Mucosa of descending colon (tissue), 3 donors: ENCODE measurements at regions not wholly inside any gene's neighbourhood (a gene's known extent, or its start where the extent isn't known, plus 50 kb on each side); places are given as distances from the start of the nearest gene placed in this dataset.

Experiments
- ATAC-seq: fragments of 200-7000 bp; cut with Tn5 transposase; one replicate; pipeline ENCODE4 v1.9.1; 2020; ENCODE audit warnings: mild to moderate bottlenecking, moderate library complexity
- DNase-seq, 3 donors: peaks; one replicate each; pipeline ENCODE4 v3.0.0-alpha.2; 2020
- H3K36me3 ChIP-seq: fragments of 200-600 bp; one replicate; pipeline ENCODE4 v1.8.0; 2021; ENCODE audit warnings: low read depth, mild to moderate bottlenecking
- H3K4me1 ChIP-seq: fragments of 200-600 bp; one replicate; pipeline ENCODE4 v1.8.0; 2021; ENCODE audit warnings: low read depth, mild to moderate bottlenecking
- H3K4me3 ChIP-seq: fragments of 200-600 bp; one replicate; pipeline ENCODE4 v1.8.0; 2021; ENCODE audit warnings: mild to moderate bottlenecking
- H3K9me3 ChIP-seq: fragments of 200-600 bp; one replicate; pipeline ENCODE4 v1.8.0; 2021; ENCODE audit warnings: mild to moderate bottlenecking
- intact Hi-C, 2 donors: fragments of 100-400 bp; cut with DNase I in 1 of 2; cut with micrococcal nuclease in 1 of 2; formaldehyde crosslinking; loops; one replicate each; pipeline versions ENCODE4 v1.11.0 to v1.11.1; 2022; cut with DNase I, micrococcal nuclease
- TF ChIP-seq, protein P1 (sequence below): fragments of 200-600 bp; IDR thresholded peaks from one replicate; pipeline ENCODE4 v1.8.0; 2022; ENCODE audit warnings: antibody characterized with exemption, mild to moderate bottlenecking
- donor health status: DM: no; HTN: no; CAD: no; lungs with moderate emphysema.
- donor health status: DM: no; HTN: no; CAD: no.
- donor health status: DM: no; HTN: yes; CAD: no.

DNA sequence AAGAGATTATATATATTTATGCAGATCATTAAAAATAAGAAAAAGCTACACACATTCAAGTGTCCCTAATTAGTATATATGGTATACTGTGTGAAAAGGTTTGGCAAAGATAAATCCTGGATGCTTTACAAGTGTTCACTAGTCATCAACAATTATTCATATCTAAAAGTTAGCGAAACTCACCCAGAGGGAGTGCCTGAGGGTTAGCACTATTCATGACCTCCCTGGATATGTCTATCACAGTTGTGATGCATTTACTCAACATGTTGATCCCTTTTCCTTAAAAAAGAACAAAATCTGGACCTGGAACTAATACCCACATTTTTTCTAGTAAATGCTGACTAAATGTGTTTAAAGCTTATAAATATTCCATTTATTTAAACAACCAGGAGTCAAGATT lies 273.0 kb upstream of the SMC2 start:
- no peak overlapping the region for H3K4me3 ChIP-seq
- no peak for DNase-seq
- TF ChIP-seq, protein P1, sequence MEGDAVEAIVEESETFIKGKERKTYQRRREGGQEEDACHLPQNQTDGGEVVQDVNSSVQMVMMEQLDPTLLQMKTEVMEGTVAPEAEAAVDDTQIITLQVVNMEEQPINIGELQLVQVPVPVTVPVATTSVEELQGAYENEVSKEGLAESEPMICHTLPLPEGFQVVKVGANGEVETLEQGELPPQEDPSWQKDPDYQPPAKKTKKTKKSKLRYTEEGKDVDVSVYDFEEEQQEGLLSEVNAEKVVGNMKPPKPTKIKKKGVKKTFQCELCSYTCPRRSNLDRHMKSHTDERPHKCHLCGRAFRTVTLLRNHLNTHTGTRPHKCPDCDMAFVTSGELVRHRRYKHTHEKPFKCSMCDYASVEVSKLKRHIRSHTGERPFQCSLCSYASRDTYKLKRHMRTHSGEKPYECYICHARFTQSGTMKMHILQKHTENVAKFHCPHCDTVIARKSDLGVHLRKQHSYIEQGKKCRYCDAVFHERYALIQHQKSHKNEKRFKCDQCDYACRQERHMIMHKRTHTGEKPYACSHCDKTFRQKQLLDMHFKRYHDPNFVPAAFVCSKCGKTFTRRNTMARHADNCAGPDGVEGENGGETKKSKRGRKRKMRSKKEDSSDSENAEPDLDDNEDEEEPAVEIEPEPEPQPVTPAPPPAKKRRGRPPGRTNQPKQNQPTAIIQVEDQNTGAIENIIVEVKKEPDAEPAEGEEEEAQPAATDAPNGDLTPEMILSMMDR = no peak
- no peaks in the 10 kb centered on the region for H3K9me3 ChIP-seq
- H3K4me1 ChIP-seq = no peaks in the 10 kb centered on the region
- H3K36me3 ChIP-seq = no peaks in the 10 kb centered on the region
- intact Hi-C loops = no loop called here
- no peak for ATAC-seq

GRCh38 chr9:103837940-103838339 lies 256.2 kb upstream of the SMC2 start:
- TF ChIP-seq, protein P1 = no peak
- no peak for DNase-seq

GRCh38 chr9:103839197-103839596 lies 254.9 kb upstream of the SMC2 start:
- H3K9me3 ChIP-seq = no peaks in the 10 kb centered on the region
- H3K4me1 ChIP-seq = no peaks in the 10 kb centered on the region
- DNase-seq (no peak), ATAC-seq (no peak)
- no peak overlapping the region for H3K4me3 ChIP-seq
- intact Hi-C loops = no loop called here
- H3K36me3 ChIP-seq = no peaks in the 10 kb centered on the region
- TF ChIP-seq, protein P1 = no peak

More at GRCh38 chr9:103837940-103838339, 256.2 kb upstream of the SMC2 start:
- ATAC-seq = no peak
- Histone ChIP-seq H3K4me1 (no peaks in the 10 kb centered on the region), H3K36me3 (no peaks in the 10 kb centered on the region), H3K9me3 (no peaks in the 10 kb centered on the region), H3K4me3 (no peak overlapping the region)
- intact Hi-C loops = no loop called here

DNA sequence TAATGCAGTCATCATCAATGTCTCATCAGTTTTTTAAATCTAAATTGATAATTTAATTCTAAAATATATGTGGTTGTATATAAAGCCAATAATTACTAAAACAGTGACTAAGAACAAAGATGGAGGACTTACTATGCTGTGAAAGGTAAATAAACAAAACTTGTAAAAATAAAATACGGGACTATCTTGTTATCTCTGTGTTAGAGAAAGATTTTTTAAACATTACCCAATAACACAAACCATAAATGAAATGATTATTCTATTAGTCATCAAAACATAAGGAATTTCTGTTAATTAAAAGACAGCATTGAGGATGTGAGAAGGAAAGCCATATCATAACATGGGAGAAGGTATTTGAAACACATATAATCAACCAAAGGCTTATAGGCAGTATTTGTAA lies 226.2 kb upstream of the SMC2 start:
- no peak for ATAC-seq
- TF ChIP-seq, protein P1 = no peak
- intact Hi-C loops = no loop called here
- no peaks in the 10 kb centered on the region for H3K9me3 ChIP-seq
- no peaks in the 10 kb centered on the region for H3K36me3 ChIP-seq
- no peak for DNase-seq
- no peak overlapping the region for H3K4me3 ChIP-seq
- H3K4me1 ChIP-seq = no peaks in the 10 kb centered on the region

DNA sequence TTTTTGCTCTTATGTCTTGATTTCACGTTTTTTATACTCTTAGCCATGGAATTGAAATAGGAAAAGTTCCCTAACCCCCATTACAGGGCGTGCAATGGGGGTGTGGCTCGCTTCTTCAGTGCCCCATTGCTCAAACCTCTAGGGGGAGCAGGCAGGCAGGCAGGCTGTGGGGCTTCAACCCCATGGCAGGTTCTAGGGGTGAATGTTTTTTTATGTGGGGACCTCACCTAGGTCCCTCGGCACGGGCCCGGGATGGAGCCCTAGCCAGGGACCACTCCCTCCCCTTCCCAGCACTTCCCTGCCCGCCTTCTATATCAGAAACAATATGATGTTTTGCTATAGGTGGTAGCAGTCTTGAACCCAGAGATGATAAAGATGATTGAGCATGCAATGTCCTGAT lies 221.3 kb upstream of the SMC2 start:
- no peak for ATAC-seq
- Histone ChIP-seq H3K9me3 (no peaks in the 10 kb centered on the region), H3K4me3 (no peak overlapping the region), H3K4me1 (no peaks in the 10 kb centered on the region), H3K36me3 (no peaks in the 10 kb centered on the region)
- TF ChIP-seq, protein P1 = no peak
- intact Hi-C loops = no loop called here
- DNase-seq = no peak

- Histone ChIP-seq H3K4me1 (no peaks in the 10 kb centered on the region), H3K36me3 (no peaks in the 10 kb centered on the region), H3K9me3 (no peaks in the 10 kb centered on the region), H3K4me3 (no peak overlapping the region)
- ATAC-seq (no peak), DNase-seq (no peak)
- intact Hi-C loops = no loop called here
- TF ChIP-seq, protein P1 = no peak
Observed at GRCh38 chr9:103881419-103881818, 212.7 kb upstream of the SMC2 start.
